ENCODE measurements at regions not wholly inside any gene's neighbourhood (a gene's known extent, or its start where the extent isn't known, plus 50 kb on each side); places are given as distances from the start of the nearest gene placed in this dataset.

- no peak overlapping the region for H3K4me2 ChIP-seq (ENCODE audit: low read length)
- no peaks in the 10 kb centered on the region for H3K27me3 ChIP-seq (ENCODE audit: insufficient read depth, low read length)
- H4K12ac ChIP-seq (ENCODE audit: low read depth, low read length) = no peak overlapping the region
- no peak for DNase-seq
- no peak overlapping the region for H3K14ac ChIP-seq (ENCODE audit: low read length)
- no peaks in the 10 kb centered on the region for H3K4me1 ChIP-seq (ENCODE audit: control insufficient read depth in 1 of 2, insufficient read depth in 2 of 2, low read length in 2 of 2)
- no peak overlapping the region for H2BK5ac ChIP-seq (ENCODE audit: low read depth, low read length, poor library complexity)
- no peak overlapping the region for H2AFZ ChIP-seq (ENCODE audit: insufficient read depth, low read length, poor library complexity)
- no peaks in the 10 kb centered on the region for H3K79me1 ChIP-seq (ENCODE audit: low read length)
- H2BK120ac ChIP-seq (ENCODE audit: insufficient read depth, low read length, poor library complexity) = no peak overlapping the region
- no peak overlapping the region for H3K4me3 ChIP-seq (ENCODE audit: low read depth, low read length)
- H3K4ac ChIP-seq (ENCODE audit: low read depth, low read length) = no peak overlapping the region
- no peak overlapping the region for H2BK12ac ChIP-seq (ENCODE audit: low read length)
- WGBS (ENCODE audit: extremely low coverage, insufficient coverage, insufficient read length) = no CpG with 5 or more reads among the region's 6 CpGs
- no peak overlapping the region for H3K23ac ChIP-seq (ENCODE audit: low read length)
- H3K79me2 ChIP-seq (ENCODE audit: control insufficient read depth, insufficient read depth, low read length, poor library complexity) = no peaks in the 10 kb centered on the region
- H3K9ac ChIP-seq (ENCODE audit: low read length) = no peak overlapping the region
- no peaks in the 10 kb centered on the region for H3K9me3 ChIP-seq (ENCODE audit: insufficient read depth, low read depth, low read length)
- no peak overlapping the region for H3K18ac ChIP-seq (ENCODE audit: low read length)
- H4K91ac ChIP-seq (ENCODE audit: low read depth, low read length) = no peak overlapping the region
- no peak overlapping the region for H4K8ac ChIP-seq (ENCODE audit: low read depth, low read length)
- H2AK5ac ChIP-seq (ENCODE audit: low read length) = no peak overlapping the region
- no peak overlapping the region for H3K27ac ChIP-seq (ENCODE audit: low read depth, low read length)
- no peaks in the 10 kb centered on the region for H3K36me3 ChIP-seq (ENCODE audit: control insufficient read depth in 1 of 2, insufficient read depth in 2 of 2, low read length in 2 of 2)
Observed at GRCh38 chr2:149871091-149871885, 283.7 kb upstream of the MMADHC start.

DNA sequence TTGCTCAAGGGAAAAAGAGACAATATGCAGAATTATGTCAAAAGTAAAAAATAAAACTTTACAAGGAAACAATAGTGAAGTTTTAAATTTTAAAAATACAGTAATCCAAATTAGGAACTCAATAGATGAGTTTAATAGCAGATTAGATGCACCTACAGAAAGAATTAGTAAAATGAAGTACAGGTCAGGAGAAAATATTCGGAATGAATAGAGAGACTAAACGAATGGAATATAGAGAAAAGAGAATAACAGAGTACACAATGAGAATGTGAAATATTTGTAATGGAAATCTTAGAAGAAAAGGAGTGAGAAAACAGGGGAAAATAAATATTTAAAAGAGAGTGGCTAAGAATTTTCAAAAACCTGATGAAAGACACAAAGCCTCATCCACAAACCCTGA, 275.7 kb upstream of the MMADHC start:
- Histone ChIP-seq H3K18ac (ENCODE audit: low read length) (no peak overlapping the region), H4K91ac (ENCODE audit: low read depth, low read length) (no peak overlapping the region), H3K4me2 (ENCODE audit: low read length) (no peak overlapping the region), H3K4me1 (ENCODE audit: control insufficient read depth in 1 of 2, insufficient read depth in 2 of 2, low read length in 2 of 2) (no peaks in the 10 kb centered on the region), H3K4ac (ENCODE audit: low read depth, low read length) (no peak overlapping the region), H3K9me3 (ENCODE audit: insufficient read depth, low read depth, low read length) (no peaks in the 10 kb centered on the region), H4K8ac (ENCODE audit: low read depth, low read length) (no peak overlapping the region), H3K9ac (ENCODE audit: low read length) (no peak overlapping the region), H2BK5ac (ENCODE audit: low read depth, low read length, poor library complexity) (no peak overlapping the region), H3K79me1 (ENCODE audit: low read length) (no peaks in the 10 kb centered on the region), H2AK5ac (ENCODE audit: low read length) (no peak overlapping the region), H3K79me2 (ENCODE audit: control insufficient read depth, insufficient read depth, low read length, poor library complexity) (no peaks in the 10 kb centered on the region), H3K36me3 (ENCODE audit: control insufficient read depth in 1 of 2, insufficient read depth in 2 of 2, low read length in 2 of 2) (no peaks in the 10 kb centered on the region), H2BK120ac (ENCODE audit: insufficient read depth, low read length, poor library complexity) (no peak overlapping the region), H2AFZ (ENCODE audit: insufficient read depth, low read length, poor library complexity) (no peak overlapping the region), H2BK12ac (ENCODE audit: low read length) (no peak overlapping the region), H3K23ac (ENCODE audit: low read length) (no peak overlapping the region), H3K27ac (ENCODE audit: low read depth, low read length) (no peak overlapping the region), H3K27me3 (ENCODE audit: insufficient read depth, low read length) (no peaks in the 10 kb centered on the region), H3K14ac (ENCODE audit: low read length) (no peak overlapping the region), H4K12ac (ENCODE audit: low read depth, low read length) (no peak overlapping the region), H3K4me3 (ENCODE audit: low read depth, low read length) (no peak overlapping the region)
- 100% methylated on average over 2 of the region's 2 CpGs for WGBS (ENCODE audit: extremely low coverage, insufficient coverage, insufficient read length)
- no peak for DNase-seq

DNA sequence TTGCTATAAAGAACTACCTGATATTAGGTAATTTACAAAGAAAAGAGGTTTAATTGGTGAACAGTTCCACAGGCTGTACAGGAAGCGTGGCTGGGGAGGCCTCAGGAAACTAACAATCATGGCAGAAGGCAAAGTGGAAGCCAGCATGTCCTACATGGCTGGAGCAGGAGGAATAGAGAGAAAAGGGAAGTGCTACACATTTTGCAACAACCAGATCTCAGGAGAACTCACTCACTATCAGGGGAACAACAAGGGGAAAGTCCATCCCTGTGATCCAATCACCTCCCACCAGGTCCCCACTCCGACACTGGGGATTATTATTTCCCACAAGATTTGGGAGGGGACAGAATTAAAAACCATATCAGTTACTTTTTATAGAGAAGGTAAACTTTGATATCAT, 273.5 kb upstream of the MMADHC start:
- H3K79me2 ChIP-seq (ENCODE audit: control insufficient read depth, insufficient read depth, low read length, poor library complexity) = no peaks in the 10 kb centered on the region
- DNase-seq = no peak
- H3K14ac ChIP-seq (ENCODE audit: low read length) = no peak overlapping the region
- no peaks in the 10 kb centered on the region for H3K79me1 ChIP-seq (ENCODE audit: low read length)
- no peak overlapping the region for H2BK5ac ChIP-seq (ENCODE audit: low read depth, low read length, poor library complexity)
- no peak overlapping the region for H2BK12ac ChIP-seq (ENCODE audit: low read length)
- H3K4me2 ChIP-seq (ENCODE audit: low read length) = no peak overlapping the region
- H3K18ac ChIP-seq (ENCODE audit: low read length) = no peak overlapping the region
- H3K4ac ChIP-seq (ENCODE audit: low read depth, low read length) = no peak overlapping the region
- H2AK5ac ChIP-seq (ENCODE audit: low read length) = no peak overlapping the region
- H3K9me3 ChIP-seq (ENCODE audit: insufficient read depth, low read depth, low read length) = no peaks in the 10 kb centered on the region
- H3K4me1 ChIP-seq (ENCODE audit: control insufficient read depth in 1 of 2, insufficient read depth in 2 of 2, low read length in 2 of 2) = no peaks in the 10 kb centered on the region
- H3K23ac ChIP-seq (ENCODE audit: low read length) = no peak overlapping the region
- no peaks in the 10 kb centered on the region for H3K27me3 ChIP-seq (ENCODE audit: insufficient read depth, low read length)
- no CpG with 5 or more reads among the region's 2 CpGs for WGBS (ENCODE audit: extremely low coverage, insufficient coverage, insufficient read length)
- H3K36me3 ChIP-seq (ENCODE audit: control insufficient read depth in 1 of 2, insufficient read depth in 2 of 2, low read length in 2 of 2) = no peaks in the 10 kb centered on the region
- no peak overlapping the region for H4K8ac ChIP-seq (ENCODE audit: low read depth, low read length)
- no peak overlapping the region for H2BK120ac ChIP-seq (ENCODE audit: insufficient read depth, low read length, poor library complexity)
- no peak overlapping the region for H3K4me3 ChIP-seq (ENCODE audit: low read depth, low read length)
- H3K9ac ChIP-seq (ENCODE audit: low read length) = no peak overlapping the region
- no peak overlapping the region for H4K91ac ChIP-seq (ENCODE audit: low read depth, low read length)
- no peak overlapping the region for H2AFZ ChIP-seq (ENCODE audit: insufficient read depth, low read length, poor library complexity)
- no peak overlapping the region for H4K12ac ChIP-seq (ENCODE audit: low read depth, low read length)
- no peak overlapping the region for H3K27ac ChIP-seq (ENCODE audit: low read depth, low read length)

DNA sequence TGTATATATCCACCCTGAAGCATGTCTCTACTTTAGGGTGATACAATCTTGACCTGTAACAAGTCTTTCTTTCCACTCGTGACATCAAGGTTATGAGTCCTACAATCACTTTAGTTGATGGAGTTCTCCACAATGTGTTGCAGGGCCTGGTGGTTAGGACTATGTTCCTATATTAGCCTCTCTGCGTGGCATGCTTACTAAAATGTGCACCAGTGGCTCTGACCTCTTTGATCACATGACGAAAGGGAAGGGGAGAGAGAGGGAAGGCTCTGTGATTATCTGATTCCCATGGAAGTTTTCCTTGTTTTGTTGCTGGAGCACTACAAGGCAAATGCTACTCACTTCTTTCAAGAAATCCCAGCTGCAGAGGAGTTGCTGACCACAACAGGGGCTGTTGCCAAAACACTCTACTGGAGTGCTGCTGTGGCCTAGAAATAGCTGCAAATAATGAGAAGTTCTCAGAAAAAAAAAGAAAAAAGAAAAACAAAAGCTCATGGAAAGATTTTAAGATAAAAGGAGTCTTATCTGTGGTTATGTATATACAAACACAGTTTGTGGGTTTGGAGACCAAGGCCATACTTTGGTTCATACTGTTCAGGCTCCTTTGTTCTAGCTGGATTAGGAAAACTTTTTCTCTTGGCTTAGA, 272.8 kb upstream of the MMADHC start:
- H3K9ac ChIP-seq (ENCODE audit: low read length) = no peak overlapping the region
- no peak overlapping the region for H3K4me3 ChIP-seq (ENCODE audit: low read depth, low read length)
- no peak for DNase-seq
- H3K79me1 ChIP-seq (ENCODE audit: low read length) = no peaks in the 10 kb centered on the region
- no peak overlapping the region for H2AK5ac ChIP-seq (ENCODE audit: low read length)
- no peaks in the 10 kb centered on the region for H3K27me3 ChIP-seq (ENCODE audit: insufficient read depth, low read length)
- H3K79me2 ChIP-seq (ENCODE audit: control insufficient read depth, insufficient read depth, low read length, poor library complexity) = no peaks in the 10 kb centered on the region
- no peak overlapping the region for H2AFZ ChIP-seq (ENCODE audit: insufficient read depth, low read length, poor library complexity)
- no peak overlapping the region for H3K27ac ChIP-seq (ENCODE audit: low read depth, low read length)
- H3K4me1 ChIP-seq (ENCODE audit: control insufficient read depth in 1 of 2, insufficient read depth in 2 of 2, low read length in 2 of 2) = no peaks in the 10 kb centered on the region
- H3K14ac ChIP-seq (ENCODE audit: low read length) = no peak overlapping the region
- H3K4ac ChIP-seq (ENCODE audit: low read depth, low read length) = no peak overlapping the region
- WGBS (ENCODE audit: extremely low coverage, insufficient coverage, insufficient read length) = no CpG with 5 or more reads among the region's 3 CpGs
- H3K36me3 ChIP-seq (ENCODE audit: control insufficient read depth in 1 of 2, insufficient read depth in 2 of 2, low read length in 2 of 2) = no peaks in the 10 kb centered on the region
- H3K4me2 ChIP-seq (ENCODE audit: low read length) = no peak overlapping the region
- no peak overlapping the region for H4K91ac ChIP-seq (ENCODE audit: low read depth, low read length)
- no peak overlapping the region for H4K12ac ChIP-seq (ENCODE audit: low read depth, low read length)
- no peak overlapping the region for H3K18ac ChIP-seq (ENCODE audit: low read length)
- H2BK120ac ChIP-seq (ENCODE audit: insufficient read depth, low read length, poor library complexity) = no peak overlapping the region
- no peaks in the 10 kb centered on the region for H3K9me3 ChIP-seq (ENCODE audit: insufficient read depth, low read depth, low read length)
- no peak overlapping the region for H3K23ac ChIP-seq (ENCODE audit: low read length)
- H4K8ac ChIP-seq (ENCODE audit: low read depth, low read length) = no peak overlapping the region
- no peak overlapping the region for H2BK5ac ChIP-seq (ENCODE audit: low read depth, low read length, poor library complexity)
- no peak overlapping the region for H2BK12ac ChIP-seq (ENCODE audit: low read length)
